ENCODE measurements at regions not wholly inside any gene's neighbourhood (a gene's known extent, or its start where the extent isn't known, plus 50 kb on each side); places are given as distances from the start of the nearest gene placed in this dataset.

DNA sequence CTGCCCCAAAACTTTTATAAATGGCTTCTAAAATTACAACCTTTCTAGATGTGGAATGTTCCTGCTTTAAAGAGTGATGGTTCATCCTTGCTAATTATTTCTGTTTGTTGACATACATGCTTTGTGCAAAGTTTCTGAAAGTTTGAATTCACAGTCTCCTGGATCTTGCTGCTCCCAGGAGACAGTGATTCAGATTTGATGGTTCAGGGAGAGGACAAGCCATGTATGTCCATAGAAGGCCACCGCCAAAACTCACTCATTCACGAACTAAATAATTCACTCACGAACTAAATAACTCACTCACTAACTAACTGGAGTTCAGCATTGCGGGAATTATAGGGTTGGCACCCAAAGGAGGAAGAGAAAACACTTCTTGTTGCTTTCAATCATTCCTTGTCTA lies 416.5 kb upstream of the ZEB2 start:
- DNase-seq (no peak), FAIRE-seq (no peak)
- H3K27me3 ChIP-seq (ENCODE audit: control insufficient read depth, insufficient read depth, low read length), result no peaks in the 10 kb centered on the region
- intact Hi-C loops (cut with DNase I), result no loop called here
- H3K36me3 ChIP-seq (ENCODE audit: control insufficient read depth in 2 of 3, insufficient read depth in 3 of 3, low read length in 3 of 3), result no peaks in the 10 kb centered on the region
- no peak overlapping the region for H3K9ac ChIP-seq (ENCODE audit: low read length in 3 of 3)
- peaks cover 0 to 7% (median 3%) of the 10 kb centered on the region in 3 donors for H3K4me1 ChIP-seq (ENCODE audit: control insufficient read depth in 2 of 3, insufficient read depth in 2 of 3, low read depth in 1 of 3, low read length in 3 of 3)
- no peaks in the 10 kb centered on the region for H3K9me3 ChIP-seq (ENCODE audit: control insufficient read depth in 2 of 3, insufficient read depth in 1 of 3, low read length in 3 of 3)
- no peak overlapping the region for H3K4me3 ChIP-seq (ENCODE audit: low read length in 3 of 3)
- TF ChIP-seq, protein P1, sequence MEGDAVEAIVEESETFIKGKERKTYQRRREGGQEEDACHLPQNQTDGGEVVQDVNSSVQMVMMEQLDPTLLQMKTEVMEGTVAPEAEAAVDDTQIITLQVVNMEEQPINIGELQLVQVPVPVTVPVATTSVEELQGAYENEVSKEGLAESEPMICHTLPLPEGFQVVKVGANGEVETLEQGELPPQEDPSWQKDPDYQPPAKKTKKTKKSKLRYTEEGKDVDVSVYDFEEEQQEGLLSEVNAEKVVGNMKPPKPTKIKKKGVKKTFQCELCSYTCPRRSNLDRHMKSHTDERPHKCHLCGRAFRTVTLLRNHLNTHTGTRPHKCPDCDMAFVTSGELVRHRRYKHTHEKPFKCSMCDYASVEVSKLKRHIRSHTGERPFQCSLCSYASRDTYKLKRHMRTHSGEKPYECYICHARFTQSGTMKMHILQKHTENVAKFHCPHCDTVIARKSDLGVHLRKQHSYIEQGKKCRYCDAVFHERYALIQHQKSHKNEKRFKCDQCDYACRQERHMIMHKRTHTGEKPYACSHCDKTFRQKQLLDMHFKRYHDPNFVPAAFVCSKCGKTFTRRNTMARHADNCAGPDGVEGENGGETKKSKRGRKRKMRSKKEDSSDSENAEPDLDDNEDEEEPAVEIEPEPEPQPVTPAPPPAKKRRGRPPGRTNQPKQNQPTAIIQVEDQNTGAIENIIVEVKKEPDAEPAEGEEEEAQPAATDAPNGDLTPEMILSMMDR (IDR thresholded peaks at IDR 0.05; ENCODE audit: borderline replicate concordance, extremely low read depth, insufficient read depth), result no peak
- H3K27ac ChIP-seq (ENCODE audit: low read depth in 2 of 2, low read length in 2 of 2), result no peak overlapping the region

DNA sequence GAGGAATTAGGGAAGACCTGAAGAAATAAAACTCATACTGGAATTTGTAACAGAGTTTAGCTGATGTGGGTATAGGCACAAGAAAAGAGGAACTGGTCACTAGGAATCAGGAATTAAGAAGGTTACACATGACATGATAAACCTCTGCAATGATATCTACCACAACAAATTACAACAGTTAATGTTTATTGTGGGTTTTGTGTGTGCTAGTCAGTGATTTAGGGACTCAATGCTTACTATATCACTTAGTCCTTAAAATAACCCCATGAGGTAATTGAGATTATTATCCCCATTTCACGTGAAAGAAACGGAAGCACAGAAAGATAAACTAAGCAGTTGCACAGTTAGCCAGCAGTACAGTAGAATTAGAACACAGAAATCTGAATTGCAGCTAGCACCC lies 415.8 kb upstream of the ZEB2 start:
- Histone ChIP-seq H3K27ac (ENCODE audit: low read depth in 2 of 2, low read length in 2 of 2) (no peak overlapping the region), H3K4me1 (ENCODE audit: control insufficient read depth in 2 of 3, insufficient read depth in 2 of 3, low read depth in 1 of 3, low read length in 3 of 3) (peaks cover 0 to 7% (median 3%) of the 10 kb centered on the region in 3 donors), H3K27me3 (ENCODE audit: control insufficient read depth, insufficient read depth, low read length) (no peaks in the 10 kb centered on the region), H3K9ac (ENCODE audit: low read length in 3 of 3) (no peak overlapping the region), H3K4me3 (ENCODE audit: low read length in 3 of 3) (no peak overlapping the region), H3K36me3 (ENCODE audit: control insufficient read depth in 2 of 3, insufficient read depth in 3 of 3, low read length in 3 of 3) (no peaks in the 10 kb centered on the region), H3K9me3 (ENCODE audit: control insufficient read depth in 2 of 3, insufficient read depth in 1 of 3, low read length in 3 of 3) (no peaks in the 10 kb centered on the region)
- TF ChIP-seq, protein P1 (IDR thresholded peaks at IDR 0.05; ENCODE audit: borderline replicate concordance, extremely low read depth, insufficient read depth), result no peak
- no peak for FAIRE-seq
- intact Hi-C loops (cut with DNase I), result no loop called here
- no peak for DNase-seq

DNA sequence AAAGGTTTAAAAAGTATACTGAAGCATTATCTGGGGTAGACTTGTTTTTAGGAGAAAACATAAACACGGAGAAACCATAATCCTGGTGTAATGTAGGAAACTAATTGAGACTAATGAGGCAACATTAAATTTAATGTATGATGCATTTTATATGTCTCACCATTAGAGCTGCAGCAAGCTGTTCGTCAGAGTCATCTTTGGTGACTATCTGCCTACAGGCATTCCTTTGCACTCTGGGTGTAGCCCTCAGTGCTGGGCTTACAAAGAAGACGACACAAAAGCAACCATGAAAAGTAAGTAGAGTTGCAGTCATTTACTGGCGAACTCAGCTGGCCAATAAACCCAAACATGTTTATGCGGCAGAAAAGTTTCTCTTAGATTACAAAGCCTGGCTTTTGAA lies 415.3 kb upstream of the ZEB2 start:
- peaks cover 0 to 7% (median 3%) of the 10 kb centered on the region in 3 donors for H3K4me1 ChIP-seq (ENCODE audit: control insufficient read depth in 2 of 3, insufficient read depth in 2 of 3, low read depth in 1 of 3, low read length in 3 of 3)
- no peak overlapping the region for H3K27ac ChIP-seq (ENCODE audit: low read depth in 2 of 2, low read length in 2 of 2)
- intact Hi-C loops (cut with DNase I), result no loop called here
- no peak overlapping the region for H3K4me3 ChIP-seq (ENCODE audit: low read length in 3 of 3)
- no peak overlapping the region for H3K9ac ChIP-seq (ENCODE audit: low read length in 3 of 3)
- DNase-seq, result peak in 2 of 5 donors; percentile 41 to 84
- TF ChIP-seq, protein P1 (IDR thresholded peaks at IDR 0.05; ENCODE audit: borderline replicate concordance, extremely low read depth, insufficient read depth), result no peak
- no peaks in the 10 kb centered on the region for H3K36me3 ChIP-seq (ENCODE audit: control insufficient read depth in 2 of 3, insufficient read depth in 3 of 3, low read length in 3 of 3)
- FAIRE-seq, result no peak
- no peaks in the 10 kb centered on the region for H3K9me3 ChIP-seq (ENCODE audit: control insufficient read depth in 2 of 3, insufficient read depth in 1 of 3, low read length in 3 of 3)
- no peaks in the 10 kb centered on the region for H3K27me3 ChIP-seq (ENCODE audit: control insufficient read depth, insufficient read depth, low read length)

DNA sequence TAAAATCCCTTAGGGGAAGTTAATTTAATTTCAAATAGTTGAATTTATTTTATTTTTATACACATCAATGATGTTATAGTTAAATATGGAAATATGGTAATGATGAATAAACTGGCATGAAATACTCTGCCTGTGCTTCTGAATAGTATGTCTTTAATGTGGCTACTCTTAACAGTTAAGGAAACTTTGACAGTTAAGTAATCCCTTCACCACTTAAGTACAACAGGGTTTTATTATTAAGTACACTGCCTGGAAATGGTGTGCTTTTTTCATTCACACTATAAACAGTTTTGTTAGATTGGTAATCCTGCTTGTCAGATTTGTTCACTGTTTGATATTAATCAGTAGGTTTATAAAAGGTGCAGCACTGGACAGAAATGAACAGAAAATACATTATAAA lies 412.0 kb upstream of the ZEB2 start:
- H3K36me3 ChIP-seq (ENCODE audit: control insufficient read depth in 2 of 3, insufficient read depth in 3 of 3, low read length in 3 of 3), result no peaks in the 10 kb centered on the region
- intact Hi-C loops (cut with DNase I), result no loop called here
- H3K27me3 ChIP-seq (ENCODE audit: control insufficient read depth, insufficient read depth, low read length), result no peaks in the 10 kb centered on the region
- TF ChIP-seq, protein P1 (IDR thresholded peaks at IDR 0.05; ENCODE audit: borderline replicate concordance, extremely low read depth, insufficient read depth), result no peak
- H3K9me3 ChIP-seq (ENCODE audit: control insufficient read depth in 2 of 3, insufficient read depth in 1 of 3, low read length in 3 of 3), result no peaks in the 10 kb centered on the region
- FAIRE-seq, result no peak
- DNase-seq, result no peak
- H3K27ac ChIP-seq (ENCODE audit: low read depth in 2 of 2, low read length in 2 of 2), result no peak overlapping the region
- no peak overlapping the region for H3K4me3 ChIP-seq (ENCODE audit: low read length in 3 of 3)
- H3K9ac ChIP-seq (ENCODE audit: low read length in 3 of 3), result no peak overlapping the region
- no peaks in the 10 kb centered on the region for H3K4me1 ChIP-seq (ENCODE audit: control insufficient read depth in 2 of 3, insufficient read depth in 2 of 3, low read depth in 1 of 3, low read length in 3 of 3)

All from kidney (tissue), 13 donors.